ENCODE measurements at regions not wholly inside any gene's neighbourhood (a gene's known extent, or its start where the extent isn't known, plus 50 kb on each side); places are given as distances from the start of the nearest gene placed in this dataset.

GRCh38 chr2:56713161-56713676 lies 529.4 kb downstream of the CCDC85A start:
- Histone ChIP-seq H3K36me3 (ENCODE audit: control insufficient read depth, insufficient read depth, low read length) (no peaks in the 10 kb centered on the region), H3K9me3 (no peaks in the 10 kb centered on the region), H3K4me1 (no peaks in the 10 kb centered on the region), H3K27me3 (replicated peaks; ENCODE audit: control insufficient read depth, insufficient read depth, low read length) (no peaks in the 10 kb centered on the region), H3K4me3 (ENCODE audit: low read depth, low read length) (no peak overlapping the region)
- H3K9me3 Mint-ChIP-seq (ENCODE audit: unreplicated experiment) = no peaks in the 10 kb centered on the region
- no peak overlapping the region for H3K27ac Mint-ChIP-seq (ENCODE audit: unreplicated experiment)
- no peak for TF ChIP-seq CTCF (IDR thresholded peaks at IDR 0.05; ENCODE audit: insufficient read depth in 1 of 2, low read depth in 1 of 2, low read length in 1 of 2, severe bottlenecking in 1 of 2, unreplicated experiment in 1 of 2)
- H3K36me3 Mint-ChIP-seq (ENCODE audit: insufficient read depth, unreplicated experiment) = no peaks in the 10 kb centered on the region
- BruUV-seq (replicated peaks) = no TSS peak
- H3K4me1 Mint-ChIP-seq (ENCODE audit: low read depth, unreplicated experiment) = no peaks in the 10 kb centered on the region
- no peaks in the 10 kb centered on the region for H3K27me3 Mint-ChIP-seq (ENCODE audit: insufficient read depth, unreplicated experiment)
- DNase-seq = no peak
- intact Hi-C loops (cut with micrococcal nuclease; ENCODE audit: unreplicated experiment) = no loop called here
- ChIA-PET POLR2A (no interaction called here), CTCF (no interaction called here)
- no peak overlapping the region for H3K4me3 Mint-ChIP-seq (ENCODE audit: unreplicated experiment)

GRCh38 chr2:56713978-56714377 lies 530.2 kb downstream of the CCDC85A start:
- CTCF ChIA-PET = no interaction called here
- Histone ChIP-seq H3K4me1 (no peaks in the 10 kb centered on the region), H3K36me3 (ENCODE audit: control insufficient read depth, insufficient read depth, low read length) (no peaks in the 10 kb centered on the region), H3K27me3 (replicated peaks; ENCODE audit: control insufficient read depth, insufficient read depth, low read length) (no peaks in the 10 kb centered on the region), H3K9me3 (no peaks in the 10 kb centered on the region), H3K4me3 (ENCODE audit: low read depth, low read length) (no peak overlapping the region)
- no TSS peak for BruUV-seq (replicated peaks)
- Mint-ChIP-seq H3K4me3 (ENCODE audit: unreplicated experiment) (no peak overlapping the region), H3K36me3 (ENCODE audit: insufficient read depth, unreplicated experiment) (no peaks in the 10 kb centered on the region), H3K27me3 (ENCODE audit: insufficient read depth, unreplicated experiment) (no peaks in the 10 kb centered on the region), H3K4me1 (ENCODE audit: low read depth, unreplicated experiment) (no peaks in the 10 kb centered on the region), H3K27ac (ENCODE audit: unreplicated experiment) (no peak overlapping the region), H3K9me3 (ENCODE audit: unreplicated experiment) (peaks cover under 1% of the 10 kb centered on the region)
- no peak for DNase-seq
- POLR2A ChIA-PET = no interaction called here
- intact Hi-C loops (cut with micrococcal nuclease; ENCODE audit: unreplicated experiment) = no loop called here
- no peak for TF ChIP-seq CTCF (IDR thresholded peaks at IDR 0.05; ENCODE audit: insufficient read depth in 1 of 2, low read depth in 1 of 2, low read length in 1 of 2, severe bottlenecking in 1 of 2, unreplicated experiment in 1 of 2)

GRCh38 chr2:56714400-56714799 lies 530.6 kb downstream of the CCDC85A start:
- no peaks in the 10 kb centered on the region for H3K4me1 ChIP-seq
- no peaks in the 10 kb centered on the region for H3K36me3 ChIP-seq (ENCODE audit: control insufficient read depth, insufficient read depth, low read length)
- intact Hi-C loops (cut with micrococcal nuclease; ENCODE audit: unreplicated experiment) = no loop called here
- Mint-ChIP-seq H3K27me3 (ENCODE audit: insufficient read depth, unreplicated experiment) (no peaks in the 10 kb centered on the region), H3K27ac (ENCODE audit: unreplicated experiment) (no peak overlapping the region), H3K9me3 (ENCODE audit: unreplicated experiment) (peaks cover 5% of the 10 kb centered on the region), H3K4me3 (ENCODE audit: unreplicated experiment) (no peak overlapping the region), H3K36me3 (ENCODE audit: insufficient read depth, unreplicated experiment) (no peaks in the 10 kb centered on the region), H3K4me1 (ENCODE audit: low read depth, unreplicated experiment) (no peaks in the 10 kb centered on the region)
- no peaks in the 10 kb centered on the region for H3K9me3 ChIP-seq
- CTCF ChIA-PET = no interaction called here
- no peak for TF ChIP-seq CTCF (IDR thresholded peaks at IDR 0.05; ENCODE audit: insufficient read depth in 1 of 2, low read depth in 1 of 2, low read length in 1 of 2, severe bottlenecking in 1 of 2, unreplicated experiment in 1 of 2)
- no peak overlapping the region for H3K4me3 ChIP-seq (ENCODE audit: low read depth, low read length)
- H3K27me3 ChIP-seq (replicated peaks; ENCODE audit: control insufficient read depth, insufficient read depth, low read length) = no peaks in the 10 kb centered on the region
- no peak for DNase-seq
- BruUV-seq (replicated peaks) = no TSS peak
- POLR2A ChIA-PET = no interaction called here

Measured in Caco-2 (cell line).